ENCODE measurements at regions not wholly inside any gene's neighbourhood (a gene's known extent, or its start where the extent isn't known, plus 50 kb on each side); places are given as distances from the start of the nearest gene placed in this dataset.

- Histone ChIP-seq H3K27me3 (replicated peaks) (no peaks in the 10 kb centered on the region), H3K4me3 (ENCODE audit: low read depth, low read length) (no peak overlapping the region), H3K27ac (no peak overlapping the region), H3K36me3 (replicated peaks) (no peaks in the 10 kb centered on the region)
- in situ Hi-C loops (cut with HindIII; ENCODE audit: low pct_ligation_motif_present, low sequenced_read_pairs) = no loop called here
- TF ChIP-seq, protein P1, sequence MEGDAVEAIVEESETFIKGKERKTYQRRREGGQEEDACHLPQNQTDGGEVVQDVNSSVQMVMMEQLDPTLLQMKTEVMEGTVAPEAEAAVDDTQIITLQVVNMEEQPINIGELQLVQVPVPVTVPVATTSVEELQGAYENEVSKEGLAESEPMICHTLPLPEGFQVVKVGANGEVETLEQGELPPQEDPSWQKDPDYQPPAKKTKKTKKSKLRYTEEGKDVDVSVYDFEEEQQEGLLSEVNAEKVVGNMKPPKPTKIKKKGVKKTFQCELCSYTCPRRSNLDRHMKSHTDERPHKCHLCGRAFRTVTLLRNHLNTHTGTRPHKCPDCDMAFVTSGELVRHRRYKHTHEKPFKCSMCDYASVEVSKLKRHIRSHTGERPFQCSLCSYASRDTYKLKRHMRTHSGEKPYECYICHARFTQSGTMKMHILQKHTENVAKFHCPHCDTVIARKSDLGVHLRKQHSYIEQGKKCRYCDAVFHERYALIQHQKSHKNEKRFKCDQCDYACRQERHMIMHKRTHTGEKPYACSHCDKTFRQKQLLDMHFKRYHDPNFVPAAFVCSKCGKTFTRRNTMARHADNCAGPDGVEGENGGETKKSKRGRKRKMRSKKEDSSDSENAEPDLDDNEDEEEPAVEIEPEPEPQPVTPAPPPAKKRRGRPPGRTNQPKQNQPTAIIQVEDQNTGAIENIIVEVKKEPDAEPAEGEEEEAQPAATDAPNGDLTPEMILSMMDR (IDR thresholded peaks at IDR 0.05; ENCODE audit: low read depth, low read length, missing control alignments) = no peak
- no peak for DNase-seq
Measured at GRCh38 chr18:10009321-10010144, 95.7 kb downstream of the VAPA start.

DNA sequence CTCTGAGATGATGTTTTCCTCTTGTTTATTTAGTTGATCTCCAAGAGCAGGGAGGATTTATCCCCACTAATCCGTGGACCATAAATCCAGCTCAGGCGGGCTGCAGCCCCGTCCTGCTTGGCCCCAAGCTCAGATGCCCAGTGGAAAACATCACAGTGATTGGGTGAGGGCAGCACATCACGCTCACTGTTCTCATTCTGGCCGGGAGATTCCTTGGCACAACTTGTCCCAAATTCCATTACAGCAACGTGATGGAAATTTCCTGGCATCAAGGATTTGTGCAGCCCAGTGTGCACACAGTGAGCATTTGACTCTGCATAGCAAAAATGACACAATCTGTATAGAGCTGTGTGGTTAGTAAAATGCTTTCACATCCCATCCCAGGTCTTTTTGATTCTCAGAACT lies 96.8 kb downstream of the VAPA start:
- peak; percentile 45 for DNase-seq
- Histone ChIP-seq H3K4me3 (ENCODE audit: low read depth, low read length) (no peak overlapping the region), H3K36me3 (replicated peaks) (no peaks in the 10 kb centered on the region), H3K27me3 (replicated peaks) (no peaks in the 10 kb centered on the region), H3K27ac (no peak overlapping the region)
- TF ChIP-seq, protein P1 (IDR thresholded peaks at IDR 0.05; ENCODE audit: low read depth, low read length, missing control alignments) = no peak
- in situ Hi-C loops (cut with HindIII; ENCODE audit: low pct_ligation_motif_present, low sequenced_read_pairs) = no loop called here

- in situ Hi-C loops (cut with HindIII; ENCODE audit: low pct_ligation_motif_present, low sequenced_read_pairs) = no loop called here
- TF ChIP-seq, protein P1 (IDR thresholded peaks at IDR 0.05; ENCODE audit: low read depth, low read length, missing control alignments) = no peak
- no peak overlapping the region for H3K27ac ChIP-seq
- H3K4me3 ChIP-seq (ENCODE audit: low read depth, low read length) = no peak overlapping the region
- H3K36me3 ChIP-seq (replicated peaks) = no peaks in the 10 kb centered on the region
- H3K27me3 ChIP-seq (replicated peaks) = no peaks in the 10 kb centered on the region
- no peak for DNase-seq
Measured at GRCh38 chr18:10011061-10011460, 97.2 kb downstream of the VAPA start.

DNA sequence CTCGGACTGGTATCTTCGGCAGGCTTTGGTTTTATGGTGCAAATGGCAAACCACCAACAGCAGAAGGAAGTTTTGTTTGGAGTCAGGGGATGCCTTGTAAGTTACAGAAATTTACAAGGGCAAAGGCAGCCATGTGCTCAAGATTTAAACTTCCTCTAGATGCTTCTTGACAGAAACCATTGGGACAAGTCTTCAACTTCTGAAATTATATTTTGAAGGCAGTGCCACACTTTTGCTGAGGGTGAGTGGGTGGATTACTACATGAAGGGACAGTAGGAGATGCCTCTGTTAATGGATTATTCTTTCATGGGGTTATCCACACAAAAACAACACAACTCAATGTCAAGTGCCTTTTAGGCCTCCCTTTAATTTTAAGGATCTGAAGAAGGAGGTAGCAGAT lies 97.9 kb downstream of the VAPA start:
- H3K27me3 ChIP-seq (replicated peaks) = no peaks in the 10 kb centered on the region
- in situ Hi-C loops (cut with HindIII; ENCODE audit: low pct_ligation_motif_present, low sequenced_read_pairs) = no loop called here
- H3K4me3 ChIP-seq (ENCODE audit: low read depth, low read length) = no peak overlapping the region
- TF ChIP-seq, protein P1 (IDR thresholded peaks at IDR 0.05; ENCODE audit: low read depth, low read length, missing control alignments) = no peak
- no peak for DNase-seq
- no peaks in the 10 kb centered on the region for H3K36me3 ChIP-seq (replicated peaks)
- no peak overlapping the region for H3K27ac ChIP-seq

DNA sequence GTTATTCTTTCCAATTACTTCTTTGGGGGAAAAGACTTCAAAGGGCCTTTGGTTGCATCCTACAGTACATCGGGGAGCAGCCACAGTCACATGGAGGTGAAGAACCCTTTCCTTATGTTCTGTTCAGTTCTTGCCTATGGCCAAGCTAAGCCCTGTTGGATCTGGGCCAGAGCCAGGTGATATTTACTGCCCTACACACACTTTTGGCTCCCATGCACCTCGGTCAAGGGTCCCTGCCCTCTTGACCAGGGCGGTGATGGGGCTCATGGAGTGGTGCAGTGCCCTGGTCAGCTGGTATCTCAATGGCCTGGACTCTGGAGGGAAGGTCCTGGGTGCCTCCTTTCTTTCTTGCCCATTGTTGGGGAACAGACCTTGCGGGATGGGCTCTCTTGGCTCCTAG lies 98.7 kb downstream of the VAPA start:
- in situ Hi-C loops (cut with HindIII; ENCODE audit: low pct_ligation_motif_present, low sequenced_read_pairs) = no loop called here

More for the DNA sequence above, 98.7 kb downstream of the VAPA start:
- Histone ChIP-seq H3K27ac (no peak overlapping the region), H3K27me3 (replicated peaks) (no peaks in the 10 kb centered on the region), H3K36me3 (replicated peaks) (no peaks in the 10 kb centered on the region), H3K4me3 (ENCODE audit: low read depth, low read length) (no peak overlapping the region)
- TF ChIP-seq, protein P1 (IDR thresholded peaks at IDR 0.05; ENCODE audit: low read depth, low read length, missing control alignments) = no peak
- DNase-seq = no peak

All from brain microvascular endothelial cell (primary cell).